Activated gamma-delta T cell treated with anti-CD3 and anti-CD28 coated beads, Interleukin-2, amount 50 U/mL, for 16 hours (primary cell): ENCODE measurements at regions not wholly inside any gene's neighbourhood (a gene's known extent, or its start where the extent isn't known, plus 50 kb on each side); places are given as distances from the start of the nearest gene placed in this dataset.
A peak's percentile ranks its signal among the peaks of the same experiment; 100 is the strongest.
"Not testable (repeated sequence)": the region's sequence is repeated elsewhere in the genome, so short reads cannot be mapped to it uniquely, and the experiment has no call there.

Source experiments
- DNase-seq: peaks from one replicate; pipeline ENCODE4 v3.0.0-alpha.2; 2020; ENCODE audit warnings: low read depth

DNA sequence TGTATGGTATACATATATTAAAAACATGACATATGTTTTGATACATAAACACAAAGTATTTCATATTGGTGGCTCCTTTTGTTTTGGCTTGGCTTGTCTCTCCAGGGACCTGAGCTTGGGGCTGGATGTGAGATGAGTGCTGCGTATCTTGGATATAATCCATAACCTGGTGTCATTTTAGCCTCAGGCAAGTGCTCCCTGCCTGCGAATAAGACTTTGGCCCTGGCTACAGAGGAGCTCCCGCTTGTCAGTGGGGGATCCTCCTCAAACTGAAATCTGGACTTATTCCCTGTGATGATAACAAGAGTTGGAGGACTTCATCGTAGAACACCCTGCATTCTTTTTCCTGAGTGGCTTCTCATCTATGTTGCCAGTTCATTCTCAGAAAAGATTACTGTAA, 341.7 kb upstream of the CLINT1 start:
- DNase-seq: no peak

- DNase-seq: no peak
These were observed 339.7 kb upstream of the CLINT1 start for GRCh38 chr5:158198636-158199035.

DNA sequence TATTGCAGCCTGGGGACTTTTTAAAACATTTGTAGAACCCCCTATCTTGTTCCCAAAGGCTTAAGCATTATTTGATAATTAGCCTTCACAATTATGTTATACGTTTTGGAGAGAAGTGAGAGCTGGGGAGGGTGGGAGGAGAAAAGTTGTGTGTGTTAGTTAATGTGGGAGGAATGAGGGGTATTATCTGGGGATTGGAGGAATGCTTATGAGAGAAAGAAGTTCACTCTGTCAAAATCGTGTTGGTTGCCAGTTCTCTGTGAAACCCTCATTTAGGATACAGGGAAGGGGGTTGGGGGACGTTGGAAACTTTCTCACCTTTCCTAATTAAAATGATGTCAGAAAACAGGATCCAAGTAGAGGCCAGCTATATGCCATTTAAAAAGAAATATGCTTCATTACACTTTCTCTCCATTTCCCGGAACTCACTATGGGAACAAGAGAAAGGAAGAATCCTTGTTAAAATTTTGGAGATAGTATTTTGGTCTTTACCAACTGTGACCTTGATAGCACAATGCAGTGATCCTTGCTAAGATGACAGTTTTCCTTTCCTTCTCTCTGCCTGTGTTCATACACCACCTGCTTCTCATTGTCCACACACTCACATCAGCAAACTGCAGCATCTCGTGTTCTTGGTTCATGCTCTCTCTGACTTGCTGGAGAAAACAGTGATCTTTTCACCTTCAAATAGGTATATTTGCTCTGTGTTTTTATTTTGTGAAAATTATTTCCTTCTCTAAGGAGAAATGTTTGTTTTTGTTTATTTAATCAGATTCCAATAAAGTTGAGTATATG, 336.7 kb upstream of the CLINT1 start:
- DNase-seq: no peak

- DNase-seq: no peak
These were observed 335.6 kb upstream of the CLINT1 start for GRCh38 chr5:158194561-158194976.

- not testable (repeated sequence) for DNase-seq
These were observed 334.4 kb upstream of the CLINT1 start for GRCh38 chr5:158193395-158193794.

DNA sequence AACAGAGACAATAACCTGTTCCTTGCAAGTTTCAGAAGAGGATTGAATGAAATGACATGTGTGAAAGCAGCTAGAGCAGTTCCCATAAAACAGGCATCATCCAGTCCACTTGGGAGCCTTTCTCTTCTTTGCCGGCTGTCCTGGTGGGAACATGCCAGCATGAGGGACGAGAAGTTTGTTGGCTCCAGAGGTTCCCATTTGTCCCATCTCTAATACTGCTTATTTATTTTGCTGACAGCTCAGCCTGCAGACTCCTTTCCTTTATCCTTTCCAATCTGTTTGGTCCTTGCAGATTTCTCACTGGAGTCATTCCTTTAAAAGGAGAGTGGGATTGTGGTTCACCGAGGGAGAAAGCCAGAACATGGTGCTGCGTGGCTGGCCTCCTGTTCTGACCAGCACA, 321.5 kb upstream of the CLINT1 start:
- no peak for DNase-seq

DNA sequence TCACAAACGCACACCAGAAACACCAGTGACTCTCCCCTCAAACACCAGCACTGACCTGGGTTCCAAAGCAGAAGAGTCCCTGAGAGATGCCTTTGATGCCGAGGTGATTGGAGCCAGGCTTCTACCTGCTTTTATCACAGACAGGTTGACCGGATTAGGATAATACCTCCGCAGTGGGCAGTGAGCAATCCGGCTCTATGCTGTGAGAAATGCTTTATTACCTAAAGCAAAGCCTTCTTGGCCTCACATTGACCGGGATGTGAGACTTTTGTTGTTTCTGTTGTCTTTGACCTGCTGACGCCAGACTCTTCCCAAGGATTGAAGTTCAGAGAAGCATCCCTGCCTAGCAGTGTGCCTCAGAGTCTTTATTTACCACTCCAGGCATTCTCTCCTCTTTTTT, 320.3 kb upstream of the CLINT1 start:
- DNase-seq: no peak

DNA sequence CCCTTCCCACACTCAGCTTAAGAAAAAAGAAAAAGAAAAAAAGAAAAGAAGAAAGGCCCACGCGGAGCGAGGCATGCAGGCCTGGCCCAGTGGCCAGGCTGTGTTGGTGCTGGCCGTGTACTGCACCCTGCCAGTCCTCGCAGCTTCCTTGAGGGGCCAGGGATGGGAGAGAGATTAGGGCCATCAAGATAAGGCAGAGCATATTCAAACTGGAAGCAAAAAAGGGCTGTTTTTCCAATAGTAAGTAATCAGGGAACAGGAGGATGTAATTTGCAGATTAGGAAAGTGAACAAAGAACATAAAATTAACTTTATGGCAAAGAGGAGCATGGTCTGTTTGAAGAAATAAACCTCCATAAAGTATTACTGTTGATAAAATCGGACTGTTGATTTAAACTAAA, 319.6 kb upstream of the CLINT1 start:
- DNase-seq: no peak

GRCh38 chr5:158177146-158177545, 318.2 kb upstream of the CLINT1 start:
- no peak for DNase-seq

- no peak for DNase-seq
These were observed 317.1 kb upstream of the CLINT1 start for GRCh38 chr5:158175934-158176481.

GRCh38 chr5:158174918-158175851, 316.2 kb upstream of the CLINT1 start:
- peak; percentile 5 for DNase-seq

DNA sequence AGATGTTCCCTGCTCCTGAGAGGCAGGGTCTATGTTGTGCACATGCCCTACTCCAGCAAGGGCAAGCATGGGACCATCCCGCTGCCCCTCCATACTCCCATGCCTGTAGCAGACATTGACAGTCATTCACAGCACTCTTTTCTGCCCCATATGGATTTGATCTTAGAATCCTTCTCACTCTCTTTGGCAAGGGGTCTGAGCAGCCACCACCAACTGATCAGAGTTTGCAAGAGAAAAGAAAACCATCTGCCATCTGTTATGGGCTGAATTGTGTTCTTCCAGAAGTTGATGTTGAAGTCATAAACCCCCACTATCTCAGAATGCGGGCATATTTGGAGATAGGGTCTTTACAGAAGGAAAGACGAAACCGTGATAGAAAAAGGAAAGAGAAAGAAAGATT, 315.1 kb upstream of the CLINT1 start:
- DNase-seq: no peak

GRCh38 chr5:158172005-158172404, 313.1 kb upstream of the CLINT1 start:
- DNase-seq: no peak

GRCh38 chr5:158170534-158170933, 311.6 kb upstream of the CLINT1 start:
- DNase-seq: no peak

DNA sequence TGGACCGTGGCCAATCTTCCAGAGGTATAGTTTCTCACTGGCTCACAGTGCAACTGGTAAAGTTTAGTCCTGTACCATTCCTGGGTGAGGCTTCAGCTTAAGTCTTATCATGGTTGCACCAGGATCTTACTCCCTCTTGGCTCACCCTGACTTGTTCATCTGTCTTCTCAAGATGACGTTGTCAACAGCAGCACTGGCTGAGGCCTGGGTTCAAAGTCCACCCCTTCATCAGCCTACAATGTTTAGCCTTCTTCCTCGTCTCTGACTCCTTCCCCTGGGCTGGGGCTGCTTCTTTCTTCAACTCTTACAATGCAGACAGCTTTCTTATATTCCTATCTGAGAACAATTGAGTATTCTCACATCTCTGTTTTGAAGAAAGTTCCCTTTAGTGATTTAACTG, 311.1 kb upstream of the CLINT1 start:
- DNase-seq: no peak

- DNase-seq: no peak
These were observed 307.5 kb upstream of the CLINT1 start for GRCh38 chr5:158166424-158166823.

DNA sequence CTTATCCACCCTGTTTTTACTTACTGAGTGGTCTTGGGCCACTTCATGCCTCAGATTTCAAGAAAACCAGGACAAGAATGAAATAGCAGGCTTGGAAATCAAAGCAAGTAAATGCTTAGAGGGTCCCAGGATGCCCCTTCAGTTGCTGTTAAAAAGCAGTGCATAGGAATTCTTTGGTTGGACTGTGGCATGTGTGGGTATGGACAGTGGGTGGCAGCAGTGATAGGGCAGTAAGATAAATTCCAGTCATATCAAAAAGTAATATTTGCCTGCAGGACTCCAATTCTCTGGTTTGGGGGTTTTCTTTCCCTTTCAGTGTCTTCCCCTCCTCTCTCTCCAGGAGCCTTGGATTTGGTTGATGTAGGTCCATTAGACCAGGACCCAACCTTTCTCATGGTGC, 306.7 kb upstream of the CLINT1 start:
- DNase-seq: no peak

- no peak for DNase-seq
These were observed 305.5 kb upstream of the CLINT1 start for GRCh38 chr5:158164296-158165047.

DNA sequence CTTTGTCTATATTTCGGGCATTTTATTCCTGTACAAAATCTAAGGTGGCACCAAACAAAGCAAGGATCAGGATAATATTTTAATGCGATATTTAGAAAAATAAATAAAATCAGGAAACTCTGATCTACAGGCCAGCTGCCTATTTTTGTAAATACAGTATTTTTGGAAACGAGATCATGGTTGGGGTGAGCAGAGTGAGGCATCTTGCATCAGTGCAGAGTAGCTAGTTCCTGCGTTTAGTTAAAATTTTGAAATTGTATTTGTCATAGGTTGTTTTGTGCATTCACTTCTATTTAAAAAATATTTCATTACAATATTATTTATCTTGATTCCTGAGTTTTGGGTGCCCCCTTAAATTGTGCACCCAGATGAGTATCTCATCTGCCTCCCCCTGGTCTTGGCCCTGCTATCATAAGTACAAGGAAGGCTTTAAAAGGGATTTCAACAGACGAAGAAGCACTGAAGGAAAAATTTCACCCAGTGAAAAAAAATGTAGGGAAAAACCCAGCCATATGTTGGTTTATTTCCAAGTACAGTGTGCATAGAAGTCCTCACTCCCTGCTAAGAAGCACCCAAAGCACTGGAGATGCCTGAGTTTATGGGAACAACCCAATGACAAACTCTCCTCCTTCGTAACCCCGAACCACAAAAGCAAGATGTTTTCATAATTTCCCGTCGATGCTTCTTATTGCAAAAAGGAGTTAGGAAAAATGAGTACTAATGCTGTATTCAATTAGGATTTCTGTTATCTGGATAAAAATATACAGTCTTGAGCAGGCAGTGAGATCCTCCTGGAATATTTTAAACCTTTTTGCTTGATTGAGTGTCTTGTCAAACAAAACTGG, 304.7 kb upstream of the CLINT1 start:
- no peak for DNase-seq

- DNase-seq: no peak
These were observed 303.6 kb upstream of the CLINT1 start for GRCh38 chr5:158162479-158163034.

GRCh38 chr5:158162026-158162425, 303.1 kb upstream of the CLINT1 start:
- no peak for DNase-seq
